OCI-LY3 (cell line): ENCODE measurements at regions not wholly inside any gene's neighbourhood (a gene's known extent, or its start where the extent isn't known, plus 50 kb on each side); places are given as distances from the start of the nearest gene placed in this dataset.

Experiments
- EZH2phosphoT487 ChIP-seq: fragments of 200-600 bp; shearing (Covaris generic); IDR thresholded peaks from 2 replicates; pipeline ENCODE4 v1.6.1; 2018; ENCODE audit warnings: antibody characterized with exemption, mixed run types, low read depth
- TF ChIP-seq, protein P1 (sequence below): fragments of 200-600, 300-600 bp; sonication (generic); IDR thresholded peaks from 2 replicates; pipeline ENCODE4 v1.5.1; 2014; ENCODE audit warnings: antibody characterized with exemption, low read length, low read depth

DNA sequence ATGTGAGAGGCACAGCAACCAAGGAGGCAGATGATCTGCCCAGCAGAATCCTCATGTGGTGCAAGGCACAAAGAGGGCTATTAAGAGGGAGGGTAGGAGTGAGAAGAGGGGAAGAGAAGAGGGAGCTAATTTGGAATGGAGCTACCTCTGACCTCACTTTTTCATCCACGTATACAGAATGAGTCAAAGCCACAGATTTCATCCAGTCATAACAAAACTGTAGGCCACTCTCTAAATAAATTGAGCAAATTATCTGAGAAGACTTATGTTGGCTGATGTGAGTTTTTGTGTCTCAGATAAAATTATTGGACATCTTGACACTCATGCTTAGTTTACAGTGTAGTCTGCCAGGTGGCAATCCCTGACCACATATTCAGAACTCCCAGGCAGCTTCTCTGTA, 325.6 kb downstream of the TTLL7 start:
- TF ChIP-seq, protein P1, sequence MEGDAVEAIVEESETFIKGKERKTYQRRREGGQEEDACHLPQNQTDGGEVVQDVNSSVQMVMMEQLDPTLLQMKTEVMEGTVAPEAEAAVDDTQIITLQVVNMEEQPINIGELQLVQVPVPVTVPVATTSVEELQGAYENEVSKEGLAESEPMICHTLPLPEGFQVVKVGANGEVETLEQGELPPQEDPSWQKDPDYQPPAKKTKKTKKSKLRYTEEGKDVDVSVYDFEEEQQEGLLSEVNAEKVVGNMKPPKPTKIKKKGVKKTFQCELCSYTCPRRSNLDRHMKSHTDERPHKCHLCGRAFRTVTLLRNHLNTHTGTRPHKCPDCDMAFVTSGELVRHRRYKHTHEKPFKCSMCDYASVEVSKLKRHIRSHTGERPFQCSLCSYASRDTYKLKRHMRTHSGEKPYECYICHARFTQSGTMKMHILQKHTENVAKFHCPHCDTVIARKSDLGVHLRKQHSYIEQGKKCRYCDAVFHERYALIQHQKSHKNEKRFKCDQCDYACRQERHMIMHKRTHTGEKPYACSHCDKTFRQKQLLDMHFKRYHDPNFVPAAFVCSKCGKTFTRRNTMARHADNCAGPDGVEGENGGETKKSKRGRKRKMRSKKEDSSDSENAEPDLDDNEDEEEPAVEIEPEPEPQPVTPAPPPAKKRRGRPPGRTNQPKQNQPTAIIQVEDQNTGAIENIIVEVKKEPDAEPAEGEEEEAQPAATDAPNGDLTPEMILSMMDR, result no peak
- TF ChIP-seq EZH2phosphoT487, result no peak
